GM18867 (cell line): ENCODE measurements at regions not wholly inside any gene's neighbourhood (a gene's known extent, or its start where the extent isn't known, plus 50 kb on each side); places are given as distances from the start of the nearest gene placed in this dataset.

Experiments
- ATAC-seq: cut with Tn5 transposase; IDR thresholded peaks from one replicate; pipeline ENCODE4 v1.9.1; 2021; ENCODE audit warnings: mild to moderate bottlenecking, moderate library complexity; ENCODE audit not compliant: unreplicated experiment

DNA sequence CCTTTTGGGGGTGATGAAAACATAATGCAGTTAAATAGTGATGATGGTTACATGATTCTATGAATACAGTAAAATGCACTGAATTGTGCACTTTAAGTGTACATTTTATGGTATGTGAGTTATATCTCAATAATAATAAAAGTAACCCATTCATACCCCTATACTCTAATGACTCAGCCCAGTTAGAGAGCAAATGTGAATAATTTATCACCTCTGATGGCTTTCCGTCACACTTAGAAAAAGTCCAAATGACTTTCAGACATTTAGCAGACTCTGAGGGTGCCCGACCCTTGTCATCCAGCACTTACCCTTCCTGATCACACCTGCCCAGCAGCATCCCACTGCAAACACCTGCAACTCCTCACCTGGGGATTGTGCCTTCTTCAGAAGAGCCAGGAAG lies 148.1 kb upstream of the MAF start:
- no peak for ATAC-seq

- ATAC-seq, result no peak
Observed at GRCh38 chr16:79747688-79748087, 147.2 kb upstream of the MAF start.

DNA sequence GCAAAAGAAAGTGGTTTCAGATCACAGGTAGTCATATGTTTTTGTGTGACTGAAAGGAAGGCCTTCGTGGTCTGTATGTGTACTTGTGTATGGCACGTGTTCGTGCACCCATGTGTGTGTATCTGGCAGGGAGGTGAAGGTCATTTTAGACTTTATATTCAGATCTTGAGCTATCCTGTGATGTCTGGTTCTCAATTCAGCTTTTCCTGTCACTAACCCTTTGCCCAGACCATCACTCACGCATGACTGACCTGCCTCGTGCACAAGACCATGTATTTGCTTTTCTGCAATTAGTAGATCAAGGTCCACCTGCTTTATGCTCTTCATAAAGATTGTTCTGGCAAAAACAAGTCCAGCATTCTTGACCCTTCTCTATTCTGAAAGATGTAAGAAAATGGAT lies 139.7 kb upstream of the MAF start:
- no peak for ATAC-seq

DNA sequence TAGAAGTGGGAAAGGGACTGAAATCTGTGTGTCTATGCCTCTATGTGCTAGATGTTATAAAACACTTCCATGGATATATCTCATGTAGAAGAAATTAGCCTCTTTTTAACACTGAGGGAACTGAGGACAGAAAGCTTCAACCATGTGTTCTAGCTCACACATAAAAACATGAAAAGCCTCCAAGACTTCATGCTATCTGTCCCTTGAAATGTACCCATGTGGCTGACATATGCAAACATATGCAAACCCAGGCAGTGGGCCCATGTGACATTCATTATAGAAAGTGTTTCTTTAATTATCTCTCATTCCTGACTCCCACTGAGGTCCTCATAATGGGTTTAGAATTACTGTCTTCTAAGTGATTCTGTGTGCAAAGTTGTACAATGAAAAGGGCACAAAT lies 134.7 kb upstream of the MAF start:
- no peak for ATAC-seq

DNA sequence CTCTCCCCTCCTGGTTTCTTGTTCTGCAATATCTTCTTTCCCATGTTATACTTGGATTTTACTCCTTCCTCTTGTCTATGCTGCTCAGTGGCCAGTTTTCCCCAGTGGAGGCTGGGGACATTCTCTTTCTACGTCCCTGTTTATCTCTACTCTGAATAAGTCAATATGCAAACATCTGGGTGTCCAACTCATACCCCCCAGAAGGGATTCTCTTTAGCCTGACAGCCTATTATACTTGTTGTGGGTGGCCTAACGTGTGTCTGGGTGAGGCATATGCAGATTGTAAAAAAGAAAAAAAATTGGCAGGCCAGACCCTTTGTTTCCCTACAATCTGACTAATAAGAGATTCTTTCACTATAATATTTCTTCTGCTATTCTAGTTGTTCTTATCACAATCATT lies 134.2 kb upstream of the MAF start:
- no peak for ATAC-seq

DNA sequence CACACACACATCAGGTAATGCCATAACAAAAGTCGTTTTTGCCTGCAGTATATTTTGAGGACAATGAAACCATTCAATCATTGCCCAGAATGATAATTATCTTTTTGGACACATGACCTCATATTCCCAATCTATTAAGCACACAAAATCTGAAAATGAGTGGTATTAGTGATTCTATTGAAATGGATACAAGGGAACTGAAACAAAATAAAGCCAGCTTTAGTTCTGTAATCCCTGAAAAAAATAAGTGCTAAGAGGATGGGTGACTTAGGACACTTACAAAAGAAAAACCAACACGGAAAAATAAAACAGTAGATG lies 128.3 kb upstream of the MAF start:
- no peak for ATAC-seq

- no peak for ATAC-seq
Observed at GRCh38 chr16:79728048-79728922, 127.7 kb upstream of the MAF start.

DNA sequence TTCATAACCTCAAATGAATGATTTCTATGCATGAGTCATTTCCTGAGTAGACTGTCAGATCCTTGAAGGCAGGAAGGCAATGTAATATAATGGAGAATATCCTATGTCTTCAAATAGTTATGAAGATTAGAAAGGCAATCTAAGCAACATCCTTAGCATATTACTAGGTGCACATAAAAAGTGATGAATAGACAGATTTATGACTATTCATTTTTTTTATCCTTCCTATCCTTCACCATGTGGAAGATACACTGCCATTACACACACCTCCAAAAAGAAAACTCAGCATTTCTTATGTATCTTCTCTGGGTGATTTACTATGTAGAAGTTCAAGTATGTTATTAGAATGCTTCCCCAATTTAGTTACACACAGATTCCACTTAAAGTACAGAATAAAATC lies 126.4 kb upstream of the MAF start:
- ATAC-seq, result no peak

- no peak for ATAC-seq
Observed at GRCh38 chr16:79725051-79725450, 124.5 kb upstream of the MAF start.

- no peak for ATAC-seq
Observed at GRCh38 chr16:79723583-79724168, 123.1 kb upstream of the MAF start.

DNA sequence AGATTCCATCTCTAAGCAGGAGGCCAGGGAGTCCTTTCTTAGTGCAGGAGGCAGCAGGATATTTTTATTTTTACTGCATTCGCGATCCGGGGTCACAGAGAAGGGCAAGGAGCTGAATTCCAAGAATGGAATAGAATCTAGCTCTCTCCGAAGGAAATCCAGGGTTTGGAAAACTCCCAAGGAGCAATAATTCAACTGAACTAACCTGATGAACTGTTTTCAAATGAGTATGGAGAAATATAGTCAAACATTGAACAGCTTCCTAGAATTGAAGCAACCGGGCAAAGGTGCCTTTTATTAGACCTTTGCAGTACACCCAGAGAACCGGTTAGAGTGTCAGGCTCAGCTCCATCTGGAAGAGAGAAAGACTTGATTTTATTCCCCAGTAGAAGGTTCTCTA lies 120.7 kb upstream of the MAF start:
- no peak for ATAC-seq

- no peak for ATAC-seq
Observed at GRCh38 chr16:79717333-79718137, 117.0 kb upstream of the MAF start.

DNA sequence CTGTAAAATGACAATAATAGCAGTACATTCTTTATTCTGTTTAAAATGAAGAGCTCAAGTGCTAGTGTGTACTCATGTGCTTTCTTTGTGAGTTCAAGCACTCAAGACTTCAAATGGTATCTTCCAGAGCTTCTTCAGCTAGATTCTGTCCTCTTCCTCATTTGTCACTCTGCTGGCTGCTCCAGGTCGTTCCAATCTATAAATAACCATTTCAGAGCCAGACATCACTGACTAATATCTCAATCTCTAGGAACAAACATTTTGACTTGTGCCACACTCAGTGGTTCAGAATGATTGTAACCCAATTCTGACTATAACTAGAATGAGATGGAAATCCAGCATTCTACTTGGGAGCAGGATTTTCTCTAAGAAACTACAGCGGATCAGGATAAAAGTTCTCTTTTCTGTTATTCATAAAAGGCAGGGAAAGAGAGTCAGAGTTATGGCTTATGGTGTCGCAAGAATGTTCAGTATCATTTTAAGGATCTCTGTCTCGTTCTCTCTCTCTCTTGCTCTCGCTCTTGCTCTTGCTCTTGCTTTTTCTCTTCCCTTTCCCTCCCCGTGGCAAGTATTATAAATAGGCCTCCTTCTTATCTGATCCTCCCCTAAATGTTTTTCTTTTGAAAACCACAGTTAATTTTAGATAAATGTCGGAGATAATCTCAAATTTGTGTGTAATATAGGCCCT lies 116.3 kb upstream of the MAF start:
- no peak for ATAC-seq

DNA sequence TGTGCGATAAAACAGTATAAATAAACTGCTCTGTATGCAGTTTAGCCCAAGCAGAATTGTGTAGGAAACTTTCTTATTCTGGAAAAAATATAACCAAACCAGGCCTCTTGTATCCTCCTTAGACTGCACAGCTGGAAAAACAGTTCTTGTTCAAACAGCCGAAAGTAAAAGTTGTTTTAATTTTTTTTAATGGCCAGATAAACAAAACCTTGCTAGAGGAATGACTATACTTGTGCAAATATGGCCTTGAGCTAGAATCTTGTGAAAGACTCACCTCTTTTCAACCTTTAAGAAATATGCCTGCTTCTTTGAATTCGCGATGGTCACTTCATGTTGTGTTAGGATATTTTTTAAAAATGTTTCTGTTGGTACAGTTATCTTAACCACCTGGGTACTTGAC lies 114.5 kb upstream of the MAF start:
- no peak for ATAC-seq

GRCh38 chr16:79714440-79714839 lies 113.9 kb upstream of the MAF start:
- no peak for ATAC-seq

GRCh38 chr16:79713609-79714309 lies 113.2 kb upstream of the MAF start:
- ATAC-seq, result no peak

DNA sequence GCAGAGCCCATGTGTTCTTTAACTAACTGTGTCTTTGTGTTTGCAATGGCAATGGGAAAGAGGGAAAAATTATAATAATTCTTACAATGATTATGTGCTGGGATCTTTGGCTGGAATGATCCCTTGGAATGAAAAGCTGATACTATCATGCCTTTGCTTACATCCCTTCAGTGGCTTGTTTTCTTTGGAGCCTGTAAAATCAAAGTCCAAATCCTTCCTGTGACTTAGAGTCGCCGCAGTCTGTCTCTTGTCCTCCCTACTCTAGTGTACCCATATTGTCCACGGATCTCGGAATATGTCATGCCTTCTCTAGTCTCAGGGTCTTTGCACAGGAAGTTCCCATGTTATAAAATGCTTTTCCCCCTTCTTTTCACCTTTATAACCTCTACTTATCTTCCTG lies 111.7 kb upstream of the MAF start:
- no peak for ATAC-seq

DNA sequence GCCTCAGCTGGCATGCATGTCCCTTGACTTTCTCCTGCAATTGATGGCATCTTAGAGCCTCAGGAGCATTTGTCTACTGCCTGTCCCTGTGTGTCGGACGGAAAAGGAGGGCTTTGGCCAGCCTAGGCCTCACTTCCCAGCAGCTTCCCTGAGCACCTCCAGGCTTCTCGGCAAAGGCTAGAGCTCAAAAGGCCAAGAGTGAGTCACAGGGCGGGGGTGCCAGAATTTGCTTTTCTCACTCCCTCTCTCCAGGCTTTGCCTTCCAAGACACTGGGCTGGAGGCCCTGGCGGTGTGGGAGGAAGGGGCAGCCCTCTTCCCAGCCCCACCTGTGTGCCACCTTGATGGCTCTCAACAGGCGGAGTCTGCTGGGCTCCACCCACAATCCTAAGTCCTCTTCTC lies 107.3 kb upstream of the MAF start:
- ATAC-seq, result no peak

- ATAC-seq, result no peak
Observed at GRCh38 chr16:79703066-79703465, 102.5 kb upstream of the MAF start.

GRCh38 chr16:79698341-79698753 lies 97.8 kb upstream of the MAF start:
- ATAC-seq, result no peak

DNA sequence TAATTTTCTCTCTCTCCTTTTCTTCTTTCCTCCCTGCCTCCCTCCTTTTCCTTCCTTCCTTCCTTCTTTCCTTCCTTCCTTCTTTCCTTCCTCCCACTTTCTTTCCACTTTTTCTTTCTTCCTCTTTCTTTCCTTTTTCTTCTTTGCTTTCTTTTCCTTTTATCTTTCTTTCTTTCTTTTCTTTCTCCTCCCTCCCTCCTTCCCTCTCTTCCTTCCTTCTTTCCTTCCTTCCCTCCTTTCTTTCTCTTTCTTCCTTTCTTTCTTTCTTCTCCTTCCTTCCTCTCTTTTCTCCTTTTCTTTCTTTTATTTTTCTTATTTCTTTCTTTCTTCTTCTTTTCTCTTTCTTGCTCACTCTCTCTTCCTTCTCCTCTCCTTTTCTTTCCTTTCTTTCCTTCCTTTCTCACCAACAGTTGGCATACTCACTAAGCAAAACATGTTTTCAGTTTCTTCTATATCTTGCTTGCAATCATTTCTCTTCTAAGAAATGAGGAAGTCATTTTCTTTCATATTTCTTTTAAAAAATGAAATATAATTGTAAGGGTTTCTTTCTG lies 97.1 kb upstream of the MAF start:
- no peak for ATAC-seq
